Mucosa of descending colon (tissue), 3 donors: ENCODE measurements at regions not wholly inside any gene's neighbourhood (a gene's known extent, or its start where the extent isn't known, plus 50 kb on each side); places are given as distances from the start of the nearest gene placed in this dataset.

Experiments
- ATAC-seq: fragments of 200-7000 bp; cut with Tn5 transposase; one replicate; pipeline ENCODE4 v1.9.1; 2020; ENCODE audit warnings: mild to moderate bottlenecking, moderate library complexity
- DNase-seq, 3 donors: peaks; one replicate each; pipeline ENCODE4 v3.0.0-alpha.2; 2020
- H3K36me3 ChIP-seq: fragments of 200-600 bp; one replicate; pipeline ENCODE4 v1.8.0; 2021; ENCODE audit warnings: low read depth, mild to moderate bottlenecking
- H3K4me1 ChIP-seq: fragments of 200-600 bp; one replicate; pipeline ENCODE4 v1.8.0; 2021; ENCODE audit warnings: low read depth, mild to moderate bottlenecking
- H3K4me3 ChIP-seq: fragments of 200-600 bp; one replicate; pipeline ENCODE4 v1.8.0; 2021; ENCODE audit warnings: mild to moderate bottlenecking
- H3K9me3 ChIP-seq: fragments of 200-600 bp; one replicate; pipeline ENCODE4 v1.8.0; 2021; ENCODE audit warnings: mild to moderate bottlenecking
- intact Hi-C, 2 donors: fragments of 100-400 bp; cut with DNase I in 1 of 2; cut with micrococcal nuclease in 1 of 2; formaldehyde crosslinking; loops; one replicate each; pipeline versions ENCODE4 v1.11.0 to v1.11.1; 2022; cut with DNase I, micrococcal nuclease
- TF ChIP-seq, protein P1 (sequence below): fragments of 200-600 bp; IDR thresholded peaks from one replicate; pipeline ENCODE4 v1.8.0; 2022; ENCODE audit warnings: antibody characterized with exemption, mild to moderate bottlenecking
- donor health status: DM: no; HTN: no; CAD: no; lungs with moderate emphysema.
- donor health status: DM: no; HTN: no; CAD: no.
- donor health status: DM: no; HTN: yes; CAD: no.

DNA sequence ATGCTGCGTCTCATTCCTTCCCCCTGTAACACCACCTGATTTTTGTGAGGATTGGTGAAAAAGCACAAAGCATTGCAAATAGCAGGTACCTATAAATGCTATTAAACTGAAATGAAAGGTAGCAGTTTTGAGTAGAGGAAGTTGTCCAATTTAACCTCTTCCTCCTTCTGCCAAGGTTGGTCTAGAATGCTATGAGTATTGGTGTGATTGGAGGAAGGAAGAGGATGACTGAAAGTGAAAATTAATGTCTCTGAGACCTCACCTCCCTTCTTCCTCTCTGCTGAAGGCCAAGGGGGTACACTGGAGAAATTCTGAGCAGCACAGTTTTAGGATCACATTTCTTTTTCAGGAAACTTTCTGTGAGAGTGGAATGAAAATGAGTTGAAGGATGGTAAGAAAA lies 94.4 kb downstream of the DTWD1 start:
- H3K4me1 ChIP-seq = no peaks in the 10 kb centered on the region
- no peaks in the 10 kb centered on the region for H3K36me3 ChIP-seq
- ATAC-seq (no peak), DNase-seq (no peak)
- intact Hi-C loops = no loop called here
- TF ChIP-seq, protein P1, sequence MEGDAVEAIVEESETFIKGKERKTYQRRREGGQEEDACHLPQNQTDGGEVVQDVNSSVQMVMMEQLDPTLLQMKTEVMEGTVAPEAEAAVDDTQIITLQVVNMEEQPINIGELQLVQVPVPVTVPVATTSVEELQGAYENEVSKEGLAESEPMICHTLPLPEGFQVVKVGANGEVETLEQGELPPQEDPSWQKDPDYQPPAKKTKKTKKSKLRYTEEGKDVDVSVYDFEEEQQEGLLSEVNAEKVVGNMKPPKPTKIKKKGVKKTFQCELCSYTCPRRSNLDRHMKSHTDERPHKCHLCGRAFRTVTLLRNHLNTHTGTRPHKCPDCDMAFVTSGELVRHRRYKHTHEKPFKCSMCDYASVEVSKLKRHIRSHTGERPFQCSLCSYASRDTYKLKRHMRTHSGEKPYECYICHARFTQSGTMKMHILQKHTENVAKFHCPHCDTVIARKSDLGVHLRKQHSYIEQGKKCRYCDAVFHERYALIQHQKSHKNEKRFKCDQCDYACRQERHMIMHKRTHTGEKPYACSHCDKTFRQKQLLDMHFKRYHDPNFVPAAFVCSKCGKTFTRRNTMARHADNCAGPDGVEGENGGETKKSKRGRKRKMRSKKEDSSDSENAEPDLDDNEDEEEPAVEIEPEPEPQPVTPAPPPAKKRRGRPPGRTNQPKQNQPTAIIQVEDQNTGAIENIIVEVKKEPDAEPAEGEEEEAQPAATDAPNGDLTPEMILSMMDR = no peak
- no peak overlapping the region for H3K4me3 ChIP-seq
- H3K9me3 ChIP-seq = peaks cover 4% of the 10 kb centered on the region

DNA sequence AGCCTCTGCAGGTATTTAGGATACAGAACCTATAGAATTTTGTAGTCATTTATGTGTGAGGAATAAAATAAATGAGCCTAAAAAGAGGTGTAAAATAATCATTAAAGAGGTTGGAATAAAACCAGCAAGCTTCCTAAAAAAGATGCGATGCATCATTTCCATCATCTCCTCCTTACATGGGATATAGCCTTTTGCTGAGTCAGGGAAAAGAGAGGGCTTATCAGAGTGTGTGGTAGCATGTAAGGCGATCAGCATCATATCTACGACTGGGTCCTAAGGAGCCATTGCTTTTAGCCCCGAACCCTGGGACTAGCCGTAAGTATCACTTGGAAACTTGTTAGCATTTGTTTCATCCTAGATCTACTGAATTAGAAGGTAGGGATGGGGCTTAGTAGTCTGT lies 94.9 kb downstream of the DTWD1 start:
- TF ChIP-seq, protein P1 = no peak
- intact Hi-C loops = no loop called here
- no peak overlapping the region for H3K4me3 ChIP-seq
- H3K9me3 ChIP-seq = no peaks in the 10 kb centered on the region
- H3K4me1 ChIP-seq = no peaks in the 10 kb centered on the region
- no peaks in the 10 kb centered on the region for H3K36me3 ChIP-seq
- ATAC-seq (no peak), DNase-seq (no peak)

DNA sequence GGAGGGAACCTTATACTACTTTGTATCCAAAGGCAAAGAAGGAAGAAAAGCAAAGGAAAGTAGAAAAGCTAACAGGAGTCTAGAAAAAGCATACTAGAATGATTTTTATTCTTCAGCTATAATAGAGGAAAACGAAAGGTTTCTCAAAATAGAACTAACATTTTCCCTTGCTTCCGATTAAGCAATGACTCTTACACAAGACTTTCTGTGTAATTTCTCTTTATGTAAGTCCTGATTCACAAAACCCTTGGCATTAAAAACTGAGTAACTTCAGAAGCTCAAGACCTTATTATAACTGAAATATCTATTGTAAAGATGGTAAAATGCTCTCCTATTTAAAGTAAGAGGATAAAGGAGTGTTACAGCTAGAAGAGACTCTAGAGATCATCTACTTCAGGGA lies 97.4 kb downstream of the DTWD1 start:
- intact Hi-C loops = no loop called here
- no peaks in the 10 kb centered on the region for H3K9me3 ChIP-seq

DNA sequence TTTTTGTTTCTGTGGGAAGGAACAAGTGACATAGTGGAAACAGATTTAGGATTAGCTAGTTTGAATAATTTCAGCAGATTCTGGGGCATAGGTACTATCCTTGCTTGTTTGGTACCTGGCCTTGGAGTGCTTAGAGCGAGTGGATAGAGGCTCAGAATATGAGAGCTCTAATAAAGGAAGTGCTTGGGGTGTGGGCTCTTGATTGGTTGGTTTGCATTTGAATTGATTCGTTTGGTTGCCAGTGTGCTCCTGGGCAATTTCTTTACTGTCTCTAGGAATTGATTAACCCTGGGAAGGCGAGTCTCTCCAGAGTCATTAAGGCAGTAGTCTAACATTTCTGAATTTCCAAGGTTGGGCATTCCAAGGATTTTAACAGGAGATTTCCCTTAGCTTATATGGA lies 98.0 kb downstream of the DTWD1 start:
- Histone ChIP-seq H3K9me3 (no peaks in the 10 kb centered on the region), H3K4me1 (no peaks in the 10 kb centered on the region), H3K36me3 (no peaks in the 10 kb centered on the region), H3K4me3 (no peak overlapping the region)
- no peak for ATAC-seq
- DNase-seq = no peak
- intact Hi-C loops = no loop called here
- TF ChIP-seq, protein P1 = no peak

More for the DNA sequence above, 97.4 kb downstream of the DTWD1 start:
- ATAC-seq (no peak), DNase-seq (no peak)
- H3K4me1 ChIP-seq = no peaks in the 10 kb centered on the region
- no peak overlapping the region for H3K4me3 ChIP-seq
- no peaks in the 10 kb centered on the region for H3K36me3 ChIP-seq
- TF ChIP-seq, protein P1 = no peak

DNA sequence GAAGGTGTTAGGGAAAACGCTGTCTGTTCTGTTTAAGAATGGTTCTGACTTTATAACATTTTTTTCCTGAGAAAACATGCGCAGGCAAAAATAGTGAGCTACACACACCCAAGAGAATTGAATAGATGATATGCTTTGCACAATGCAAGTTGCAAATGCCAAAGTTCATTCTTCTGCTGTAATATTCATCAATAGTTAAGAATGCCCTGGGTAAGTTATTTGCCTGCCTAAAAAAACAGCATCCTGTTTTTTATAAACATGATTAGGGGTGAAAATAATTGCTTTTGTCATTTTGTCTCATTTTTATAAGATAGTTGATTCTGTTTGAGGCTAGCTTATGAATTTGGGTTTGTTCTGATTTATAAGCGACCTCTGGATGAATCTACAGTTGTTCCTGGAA lies 99.4 kb downstream of the DTWD1 start:
- TF ChIP-seq, protein P1 = no peak
- no peak overlapping the region for H3K4me3 ChIP-seq
- no peaks in the 10 kb centered on the region for H3K36me3 ChIP-seq
- intact Hi-C loops = no loop called here
- ATAC-seq = no peak
- no peaks in the 10 kb centered on the region for H3K9me3 ChIP-seq
- H3K4me1 ChIP-seq = no peaks in the 10 kb centered on the region
- no peak for DNase-seq

DNA sequence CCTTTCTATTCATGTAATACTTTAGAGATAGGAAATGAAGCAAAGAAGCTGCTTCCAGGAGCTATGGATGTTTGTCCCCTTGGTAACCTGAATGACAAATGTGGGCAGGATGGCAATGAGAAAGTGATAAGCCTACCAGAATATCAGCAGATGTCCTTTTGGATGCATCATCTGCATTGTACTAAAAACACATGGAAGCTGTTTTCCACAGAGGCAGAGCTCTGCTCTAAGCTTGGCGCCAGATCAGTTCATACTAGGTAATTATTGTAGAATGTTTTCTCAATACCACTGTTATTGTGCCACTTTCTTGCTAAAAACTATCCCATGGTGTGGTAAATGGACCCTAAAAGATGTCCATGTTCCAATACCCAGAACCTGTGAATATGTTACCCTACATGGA lies 100.2 kb downstream of the DTWD1 start:
- TF ChIP-seq, protein P1 = no peak
- intact Hi-C loops = no loop called here
- ATAC-seq (no peak), DNase-seq (no peak)
- no peaks in the 10 kb centered on the region for H3K36me3 ChIP-seq
- peaks cover 2% of the 10 kb centered on the region for H3K9me3 ChIP-seq
- H3K4me1 ChIP-seq = no peaks in the 10 kb centered on the region
- no peak overlapping the region for H3K4me3 ChIP-seq
